Smooth muscle cell (in vitro differentiated cells): ENCODE measurements at regions not wholly inside any gene's neighbourhood (a gene's known extent, or its start where the extent isn't known, plus 50 kb on each side); places are given as distances from the start of the nearest gene placed in this dataset.

Experiments
- DNase-seq: peaks from one replicate; lab custom pipeline; 2025; ENCODE audit not compliant: unreplicated experiment; lab: John Stamatoyannopoulos, UW
- H2AFZ ChIP-seq: fragments of 200-600 bp; sonication (generic); 2 replicates; pipeline ENCODE4 v1.6.0; 2016; ENCODE audit warnings: antibody characterized with exemption, low read depth, mild to moderate bottlenecking
- H3F3A ChIP-seq: fragments of 200-600 bp; sonication (generic); 2 replicates; pipeline ENCODE4 v1.6.0; 2017; ENCODE audit warnings: antibody characterized with exemption, low read depth
- H3K27ac ChIP-seq: fragments of 200-600 bp; sonication (generic); 2 replicates; pipeline ENCODE4 v1.5.1; 2016; ENCODE audit warnings: low read depth, mild to moderate bottlenecking
- H3K27me3 ChIP-seq: fragments of 200-600 bp; sonication (generic); 2 replicates; pipeline ENCODE4 v1.6.1; 2016; ENCODE audit warnings: low read depth, mild to moderate bottlenecking
- H3K36me3 ChIP-seq: fragments of 200-600 bp; sonication (generic); 2 replicates; pipeline ENCODE4 v1.5.1; 2016; ENCODE audit warnings: low read depth
- H3K4me1 ChIP-seq: fragments of 200-600 bp; sonication (generic); 2 replicates; pipeline ENCODE4 v1.5.1; 2016; ENCODE audit warnings: low read depth
- H3K4me2 ChIP-seq: fragments of 200-600 bp; sonication (generic); 2 replicates; pipeline ENCODE4 v1.6.0; 2016; ENCODE audit warnings: mild to moderate bottlenecking
- H3K4me3 ChIP-seq: fragments of 200-600 bp; sonication (generic); 2 replicates; pipeline ENCODE4 v1.5.1; 2016; ENCODE audit warnings: mild to moderate bottlenecking
- H3K79me2 ChIP-seq: fragments of 200-600 bp; sonication (generic); 2 replicates; pipeline ENCODE4 v1.6.0; 2016; ENCODE audit warnings: low read depth, mild to moderate bottlenecking
- H3K9ac ChIP-seq: fragments of 200-600 bp; sonication (generic); 2 replicates; pipeline ENCODE4 v1.6.0; 2016; ENCODE audit warnings: low read depth
- H3K9me3 ChIP-seq: fragments of 200-600 bp; sonication (generic); replicated peaks from 2 replicates; pipeline ENCODE4 v1.5.1; 2016; ENCODE audit warnings: low read depth
- H4K20me1 ChIP-seq: fragments of 200-600 bp; sonication (generic); 2 replicates; pipeline ENCODE4 v1.6.0; 2016; ENCODE audit warnings: low read depth
- CTCF ChIP-seq: fragments of 200-600 bp; sonication (generic); IDR thresholded peaks from 2 replicates; pipeline ENCODE4 v1.5.1; 2017; ENCODE audit warnings: borderline replicate concordance, mild to moderate bottlenecking, antibody characterized with exemption; ENCODE audit not compliant: insufficient read depth, poor library complexity, severe bottlenecking
- WGBS: methylation state at CpG from one replicate; pipeline ENCODE4 v1.1.7; 2016; ENCODE audit warnings: low lambda C conversion rate; 5-methylcytosine and 5-hydroxymethylcytosine counted together

- Histone ChIP-seq H3K4me3 (no peak overlapping the region), H3K79me2 (no peaks in the 10 kb centered on the region), H3K36me3 (no peaks in the 10 kb centered on the region), H2AFZ (no peak overlapping the region), H3F3A (no peaks in the 10 kb centered on the region), H4K20me1 (no peaks in the 10 kb centered on the region), H3K27ac (no peak overlapping the region), H3K9ac (no peak overlapping the region), H3K9me3 (no peaks in the 10 kb centered on the region), H3K27me3 (no peaks in the 10 kb centered on the region), H3K4me1 (no peaks in the 10 kb centered on the region), H3K4me2 (no peak overlapping the region)
- no peak for DNase-seq
- no peak for TF ChIP-seq CTCF
- 92% methylated on average over 16 of the region's 16 CpGs for WGBS
These were observed 406.2 kb upstream of the IRX4 start for GRCh38 chr5:2288968-2289367.

GRCh38 chr5:2288466-2288865, 405.7 kb upstream of the IRX4 start:
- no peaks in the 10 kb centered on the region for H3K9me3 ChIP-seq
- no peaks in the 10 kb centered on the region for H3F3A ChIP-seq
- no peak for DNase-seq
- TF ChIP-seq CTCF = no peak
- H3K9ac ChIP-seq = no peak overlapping the region
- H3K79me2 ChIP-seq = no peaks in the 10 kb centered on the region
- no peaks in the 10 kb centered on the region for H3K27me3 ChIP-seq
- no peaks in the 10 kb centered on the region for H3K4me1 ChIP-seq
- H2AFZ ChIP-seq = no peak overlapping the region
- no peak overlapping the region for H3K4me2 ChIP-seq
- no peaks in the 10 kb centered on the region for H3K36me3 ChIP-seq
- no peak overlapping the region for H3K27ac ChIP-seq
- 96% methylated on average over 11 of the region's 11 CpGs for WGBS
- no peaks in the 10 kb centered on the region for H4K20me1 ChIP-seq
- no peak overlapping the region for H3K4me3 ChIP-seq

- no peaks in the 10 kb centered on the region for H3K79me2 ChIP-seq
- no peak overlapping the region for H3K9ac ChIP-seq
- H3K27me3 ChIP-seq = no peaks in the 10 kb centered on the region
- WGBS = 87% methylated on average over 6 of the region's 7 CpGs
- no peak for TF ChIP-seq CTCF
- no peaks in the 10 kb centered on the region for H3K4me1 ChIP-seq
- no peak overlapping the region for H3K27ac ChIP-seq
- no peak overlapping the region for H2AFZ ChIP-seq
- H4K20me1 ChIP-seq = no peaks in the 10 kb centered on the region
- no peaks in the 10 kb centered on the region for H3F3A ChIP-seq
- DNase-seq = no peak
- H3K36me3 ChIP-seq = no peaks in the 10 kb centered on the region
- H3K9me3 ChIP-seq = no peaks in the 10 kb centered on the region
- no peak overlapping the region for H3K4me3 ChIP-seq
- no peak overlapping the region for H3K4me2 ChIP-seq
These were observed 403.5 kb upstream of the IRX4 start for GRCh38 chr5:2286250-2286649.

GRCh38 chr5:2284678-2285077, 402.0 kb upstream of the IRX4 start:
- Histone ChIP-seq H3F3A (no peaks in the 10 kb centered on the region), H2AFZ (no peak overlapping the region), H3K4me2 (no peak overlapping the region), H4K20me1 (no peaks in the 10 kb centered on the region), H3K27ac (no peak overlapping the region), H3K36me3 (no peaks in the 10 kb centered on the region), H3K79me2 (no peaks in the 10 kb centered on the region), H3K4me3 (no peak overlapping the region), H3K9me3 (no peaks in the 10 kb centered on the region), H3K4me1 (no peaks in the 10 kb centered on the region), H3K9ac (no peak overlapping the region), H3K27me3 (no peaks in the 10 kb centered on the region)
- TF ChIP-seq CTCF = no peak
- DNase-seq = no peak
- WGBS = 78% methylated on average over 8 of the region's 8 CpGs
